HG03045 (cell line): ENCODE measurements at regions not wholly inside any gene's neighbourhood (a gene's known extent, or its start where the extent isn't known, plus 50 kb on each side); places are given as distances from the start of the nearest gene placed in this dataset.

Experiments
- ATAC-seq: cut with Tn5 transposase; IDR thresholded peaks from one replicate; pipeline ENCODE4 v1.9.1; 2021; ENCODE audit warnings: mild to moderate bottlenecking, moderate library complexity; ENCODE audit not compliant: unreplicated experiment

DNA sequence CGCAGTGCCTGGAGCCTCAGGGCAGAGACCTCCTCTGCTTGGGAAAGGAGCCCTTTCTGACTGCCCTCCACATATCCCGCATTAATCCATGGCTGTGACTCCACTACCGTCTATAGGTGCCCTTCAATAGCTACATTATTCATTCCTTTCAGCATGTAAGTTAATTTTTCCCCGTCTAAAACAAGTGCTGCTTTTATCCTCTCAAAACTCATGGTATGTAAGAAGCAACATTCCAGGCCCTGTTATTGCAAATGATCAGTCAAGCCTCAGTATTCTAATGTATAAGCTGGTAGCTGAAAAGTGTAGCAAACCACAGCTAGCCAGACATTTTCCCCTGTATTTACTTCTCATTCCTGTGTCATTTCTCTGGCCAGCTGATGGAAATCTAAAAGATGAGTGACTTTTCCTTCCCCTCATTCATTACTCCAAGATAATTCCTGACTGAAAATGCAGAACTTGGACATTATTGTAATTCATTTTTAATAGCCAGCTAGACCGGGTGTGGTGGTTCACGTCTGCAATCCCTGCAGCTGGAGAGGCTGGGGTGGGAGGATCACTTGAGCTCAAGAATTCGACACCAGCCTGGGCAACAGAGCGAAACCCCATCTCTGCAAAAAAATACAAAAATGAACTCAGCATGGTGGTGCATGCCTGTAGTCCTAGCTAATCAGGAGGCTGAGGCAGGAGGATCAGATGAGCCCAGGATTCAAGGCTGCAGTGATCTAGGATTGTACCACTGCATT, 88.5 kb upstream of the SOD1 start:
- no peak for ATAC-seq

DNA sequence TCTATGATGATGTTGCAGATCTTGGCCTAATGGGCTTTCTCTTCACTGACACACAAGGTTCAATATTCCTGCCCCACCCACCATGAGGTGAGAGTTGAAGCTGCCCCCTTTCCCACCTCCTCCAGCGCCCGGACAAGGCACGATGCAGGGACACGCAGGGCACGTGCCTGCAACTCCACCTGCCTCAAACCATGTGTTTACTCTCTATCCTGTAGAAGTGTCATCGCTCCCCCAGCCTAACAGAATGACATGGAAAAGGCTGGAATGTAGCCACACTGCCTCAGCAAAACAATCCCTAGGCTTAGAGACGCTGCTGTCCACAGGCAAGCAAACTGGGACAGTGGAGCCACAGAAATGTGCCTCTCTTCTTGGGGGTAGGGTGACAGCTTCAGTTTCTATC, 92.9 kb upstream of the SOD1 start:
- ATAC-seq, result no peak

DNA sequence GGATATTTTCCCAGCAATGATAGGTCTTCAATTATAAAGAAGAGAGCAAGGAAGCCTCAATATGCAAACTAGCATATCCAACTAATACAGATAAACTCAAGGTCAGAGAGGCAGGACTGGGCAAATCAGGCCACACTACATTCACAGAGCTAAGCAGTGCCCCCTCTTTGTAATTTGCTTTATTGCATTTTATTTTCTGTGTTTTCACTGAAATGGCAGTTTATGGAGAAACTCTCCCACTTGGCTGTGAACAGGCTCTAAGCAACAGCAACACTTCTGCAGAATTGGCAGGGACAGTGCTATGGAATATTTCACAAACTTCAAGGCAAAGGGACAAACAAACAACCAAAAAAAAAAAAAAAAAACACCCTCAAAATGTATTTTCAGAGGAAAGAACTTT, 93.4 kb upstream of the SOD1 start:
- ATAC-seq, result no peak

GRCh38 chr21:31564439-31564838, 95.1 kb upstream of the SOD1 start:
- ATAC-seq, result no peak

DNA sequence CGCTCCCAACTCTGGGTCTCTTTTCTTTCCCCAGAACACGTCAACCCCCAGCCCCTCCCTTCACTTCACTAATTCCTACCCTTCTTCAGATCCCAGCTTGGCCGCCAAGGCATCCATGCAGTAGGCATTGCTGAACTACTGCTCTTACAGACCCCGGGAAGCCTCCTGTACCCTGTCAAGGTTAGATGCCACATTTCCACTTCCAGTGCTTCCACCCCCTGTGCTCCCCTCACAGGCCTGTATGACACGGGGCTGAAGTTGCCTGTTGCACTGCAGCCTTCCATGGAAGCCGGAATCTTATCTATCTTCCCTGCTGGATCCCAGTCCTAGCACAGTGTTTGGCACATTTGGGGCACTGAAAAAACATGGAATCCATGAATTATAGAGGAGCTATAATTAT, 99.0 kb upstream of the SOD1 start:
- ATAC-seq, result no peak

- ATAC-seq, result peak; percentile 74
Observed at GRCh38 chr21:31559368-31560119, 99.9 kb upstream of the SOD1 start.

- peak; percentile 83 for ATAC-seq
Observed at GRCh38 chr21:31558962-31559367, 100.5 kb upstream of the SOD1 start.

GRCh38 chr21:31558189-31558961, 101.1 kb upstream of the SOD1 start:
- peak; percentile 9 for ATAC-seq

- ATAC-seq, result no peak
Observed at GRCh38 chr21:31557421-31558188, 101.9 kb upstream of the SOD1 start.

GRCh38 chr21:31556662-31557061, 102.8 kb upstream of the SOD1 start:
- ATAC-seq, result no peak

- ATAC-seq, result no peak
Observed at GRCh38 chr21:31555741-31556191, 103.7 kb upstream of the SOD1 start.

GRCh38 chr21:31554511-31555022, 104.9 kb upstream of the SOD1 start:
- ATAC-seq, result peak; percentile 59

DNA sequence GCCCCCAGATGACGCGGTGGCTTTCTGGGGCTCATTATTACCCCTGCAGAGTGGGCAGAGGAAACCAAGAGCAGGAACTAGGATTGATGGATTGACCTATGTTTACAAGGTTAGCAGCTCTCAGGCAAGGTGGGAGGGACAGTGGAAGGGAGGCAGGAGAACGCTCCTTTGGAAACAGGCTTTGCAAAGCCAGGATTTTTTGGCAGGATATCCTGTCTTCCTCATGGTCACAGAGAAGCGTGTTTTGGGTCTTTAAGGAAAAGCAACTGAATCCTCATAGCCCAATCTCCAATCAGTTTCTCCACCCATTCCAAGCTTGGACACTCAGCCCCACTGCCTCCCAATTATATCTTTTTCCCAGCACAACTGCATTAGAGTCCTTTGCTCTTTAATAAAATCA, 105.6 kb upstream of the SOD1 start:
- no peak for ATAC-seq

DNA sequence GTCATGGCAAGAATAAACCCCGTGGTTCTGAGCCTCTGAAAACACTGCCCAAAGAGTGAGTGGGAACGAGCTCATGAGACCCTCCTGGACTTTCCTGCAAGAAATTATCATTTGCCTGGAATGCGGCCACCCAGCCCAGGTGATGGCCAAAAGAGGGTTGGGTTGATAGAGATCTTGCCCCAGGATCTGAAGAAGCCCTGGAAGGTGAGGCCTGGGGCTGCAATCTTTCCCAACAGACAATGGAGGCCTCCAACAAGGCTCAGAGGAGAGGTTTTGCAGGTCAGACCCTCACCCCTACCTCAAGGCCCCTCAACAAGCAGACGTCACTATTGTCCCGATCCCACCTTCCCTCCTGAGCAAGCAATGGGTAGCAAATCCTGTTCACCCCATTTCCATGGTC, 106.0 kb upstream of the SOD1 start:
- ATAC-seq, result no peak

DNA sequence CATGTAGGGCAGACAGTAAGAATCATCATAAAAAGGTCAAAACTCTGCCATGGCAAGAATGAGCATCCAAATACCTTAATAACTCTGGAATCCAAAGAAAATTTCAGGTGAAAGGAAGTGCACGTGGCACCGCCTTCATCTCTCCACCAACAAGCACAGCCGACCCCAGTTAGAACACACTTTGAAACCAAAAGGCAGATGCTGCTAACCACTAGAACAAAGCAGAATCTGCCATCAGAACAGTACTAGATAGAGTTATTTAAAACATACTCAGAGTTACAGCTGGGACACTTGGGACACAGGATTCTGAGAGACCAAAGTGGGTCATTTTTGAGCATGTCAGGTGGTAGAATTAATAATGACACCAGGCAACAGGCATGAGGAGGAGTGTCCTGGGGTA, 106.7 kb upstream of the SOD1 start:
- no peak for ATAC-seq

DNA sequence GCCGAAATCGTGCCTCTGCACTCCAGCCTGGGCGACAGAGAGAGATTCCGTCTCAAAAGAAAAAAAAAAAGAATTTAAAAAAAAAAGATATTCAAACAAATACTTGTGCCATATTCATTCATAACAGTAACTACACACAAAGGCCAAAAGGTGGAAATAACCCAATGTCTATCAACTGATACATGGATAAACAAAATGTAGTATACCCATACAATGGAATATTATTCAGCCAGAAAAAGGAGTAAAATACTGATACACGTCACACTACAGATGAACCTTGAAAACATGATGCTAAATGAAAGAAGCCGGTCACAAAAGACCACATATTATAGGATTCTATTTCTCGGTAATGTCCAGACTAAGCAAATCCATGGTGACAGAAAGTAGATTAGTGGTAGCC, 109.4 kb upstream of the SOD1 start:
- ATAC-seq, result no peak

DNA sequence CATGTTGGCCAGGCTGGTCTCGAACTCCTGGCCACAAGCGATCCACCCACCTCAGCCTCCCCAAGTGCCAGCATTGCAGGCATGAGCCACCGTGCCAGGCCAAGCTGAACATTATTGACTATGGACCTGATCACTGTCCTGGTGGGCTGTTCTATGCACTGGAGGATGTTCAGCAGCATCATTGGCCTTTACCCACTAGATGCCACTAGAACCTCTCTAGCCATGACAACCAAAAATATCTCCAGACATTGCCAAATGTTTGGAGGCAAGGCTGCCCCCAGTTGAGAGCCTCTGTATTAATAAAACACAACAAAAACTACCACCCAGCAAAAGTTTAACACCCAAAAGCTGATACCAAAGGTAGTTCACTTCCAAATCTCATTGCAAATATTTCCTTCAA, 110.8 kb upstream of the SOD1 start:
- ATAC-seq, result no peak

- ATAC-seq, result no peak
Observed at GRCh38 chr21:31546443-31547170, 112.9 kb upstream of the SOD1 start.

GRCh38 chr21:31545036-31545435, 114.5 kb upstream of the SOD1 start:
- no peak for ATAC-seq

DNA sequence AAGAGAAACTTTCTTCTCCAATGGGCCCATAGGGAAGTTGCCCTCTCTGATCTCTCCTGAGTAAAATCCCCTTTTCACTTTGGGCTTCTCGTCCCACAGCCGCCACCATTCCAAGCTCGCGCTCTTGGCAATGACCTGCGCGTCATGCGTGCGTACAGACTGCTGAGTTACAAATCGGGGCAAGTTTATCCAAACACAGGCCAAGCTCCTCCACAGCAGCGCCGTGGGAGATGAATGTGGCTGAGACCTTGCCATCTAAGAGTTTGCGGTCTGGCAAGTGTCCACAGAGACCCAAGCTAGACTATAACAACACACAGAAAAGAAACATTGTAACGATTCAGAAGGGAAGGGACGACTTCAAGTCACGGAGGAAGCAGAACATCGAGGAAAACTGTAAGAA, 116.3 kb upstream of the SOD1 start:
- ATAC-seq, result no peak
